H54 (cell line): ENCODE measurements at regions not wholly inside any gene's neighbourhood (a gene's known extent, or its start where the extent isn't known, plus 50 kb on each side); places are given as distances from the start of the nearest gene placed in this dataset.

ENCODE experiments used
- DNase-seq: peaks from one replicate; pipeline ENCODE4 v3.0.0; 2011; ENCODE audit warnings: low spot score, mixed read lengths; ENCODE audit not compliant: insufficient read length
- FAIRE-seq: peaks from 3 replicates; lab custom pipeline; 2011; peaks lifted over from hg19 to GRCh38; lab: Jason Lieb, UNC
- POLR2A ChIP-seq: IDR thresholded peaks from 2 replicates; pipeline ENCODE4 v1.6.1; 2011; ENCODE audit warnings: low read depth, mild to moderate bottlenecking, low read length

DNA sequence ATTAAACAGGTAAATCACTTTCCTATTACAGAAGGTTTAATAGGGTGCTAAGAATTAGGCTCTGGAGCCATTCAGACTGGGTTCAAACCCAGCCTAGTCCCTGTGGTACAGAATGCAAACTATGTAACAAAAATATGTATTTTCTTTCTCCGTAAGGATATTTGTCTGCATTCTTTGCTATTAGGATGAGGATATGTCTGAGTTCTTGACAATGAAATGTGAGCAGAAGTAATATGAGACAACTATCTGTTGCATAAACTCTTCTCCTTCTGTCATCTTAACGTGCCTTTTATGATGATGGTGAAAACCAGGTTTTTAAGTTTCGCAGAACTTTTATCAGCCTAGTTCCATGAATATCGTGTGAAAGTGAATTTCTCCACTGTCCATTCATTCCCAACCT lies 1129.1 kb upstream of the ZEB2 start:
- TF ChIP-seq POLR2A: no peak
- DNase-seq: no peak
- no peak for FAIRE-seq

DNA sequence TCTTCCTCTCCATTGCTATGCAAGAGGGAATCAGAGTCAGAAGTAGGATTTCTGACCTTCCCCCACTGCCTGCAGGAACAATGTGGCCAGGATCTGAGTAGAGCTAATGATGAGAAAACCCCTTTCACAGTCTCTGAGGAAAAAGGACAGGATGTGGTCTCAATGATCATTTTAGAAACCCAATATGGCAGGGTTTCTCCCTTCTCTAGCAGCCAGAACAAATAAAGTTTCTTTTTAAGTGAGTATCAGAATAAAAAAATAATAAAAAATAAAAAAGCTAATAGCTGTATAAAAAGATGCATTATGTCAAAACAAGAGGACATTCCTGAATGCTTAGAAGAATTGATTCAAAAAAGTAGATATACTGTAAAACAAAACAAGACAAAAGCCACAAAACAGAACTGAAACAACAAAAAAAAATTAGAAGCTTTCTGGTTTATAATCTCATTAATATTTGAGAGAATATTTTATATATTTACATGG lies 1124.9 kb upstream of the ZEB2 start:
- no peak for TF ChIP-seq POLR2A
- FAIRE-seq (no peak), DNase-seq (no peak)

DNA sequence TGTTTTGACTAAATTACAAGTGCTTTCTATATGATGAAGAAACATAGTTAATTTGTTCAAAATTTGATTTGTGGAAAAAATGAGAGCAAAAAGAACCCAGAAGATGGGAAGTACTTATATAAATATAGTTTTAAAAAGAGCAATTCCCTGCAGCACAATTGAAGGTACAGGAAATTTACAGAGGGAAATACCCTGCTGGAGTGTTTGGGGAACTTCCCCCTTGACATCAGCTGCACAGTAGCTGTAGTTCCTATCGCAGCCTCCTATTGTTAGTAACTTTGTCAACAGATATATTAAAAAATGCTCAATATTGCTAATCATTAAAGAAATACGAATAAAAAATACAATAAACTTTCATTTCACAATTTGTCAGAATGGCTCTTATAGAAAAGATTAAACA lies 1118.8 kb upstream of the ZEB2 start:
- DNase-seq (no peak), FAIRE-seq (no peak)
- no peak for TF ChIP-seq POLR2A

DNA sequence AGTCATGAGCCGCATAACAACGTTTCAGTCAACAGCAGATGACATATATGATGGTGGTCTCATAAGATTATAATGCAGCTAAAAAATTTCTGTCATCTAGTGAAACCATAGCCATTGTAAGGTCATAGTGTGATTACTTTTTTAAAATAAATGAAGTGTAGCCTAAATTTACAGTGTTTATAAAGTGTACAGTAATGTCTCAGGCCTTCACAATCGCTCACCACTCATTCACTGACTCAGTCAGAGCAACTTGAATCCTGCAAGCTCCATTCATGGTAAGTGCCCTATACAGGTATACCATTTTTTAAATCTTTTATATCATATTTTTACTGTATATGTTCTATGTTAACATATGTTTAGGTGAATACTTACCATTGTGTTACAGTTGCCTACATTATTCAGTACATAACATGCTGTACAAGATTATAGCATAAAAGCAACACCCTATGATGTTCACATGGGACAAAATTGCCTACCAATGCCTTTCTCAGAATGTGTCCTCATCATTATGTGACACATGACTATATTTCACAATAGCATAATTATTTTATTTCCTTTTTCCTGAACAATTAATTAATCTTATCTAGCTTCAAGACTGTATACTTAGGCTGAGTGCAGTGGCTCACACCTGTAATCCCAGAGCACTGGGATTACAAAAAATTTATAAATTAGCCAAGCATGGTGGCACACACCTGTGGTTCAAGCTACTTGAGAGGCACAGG lies 1115.9 kb upstream of the ZEB2 start:
- FAIRE-seq (no peak), DNase-seq (no peak)
- TF ChIP-seq POLR2A: no peak

DNA sequence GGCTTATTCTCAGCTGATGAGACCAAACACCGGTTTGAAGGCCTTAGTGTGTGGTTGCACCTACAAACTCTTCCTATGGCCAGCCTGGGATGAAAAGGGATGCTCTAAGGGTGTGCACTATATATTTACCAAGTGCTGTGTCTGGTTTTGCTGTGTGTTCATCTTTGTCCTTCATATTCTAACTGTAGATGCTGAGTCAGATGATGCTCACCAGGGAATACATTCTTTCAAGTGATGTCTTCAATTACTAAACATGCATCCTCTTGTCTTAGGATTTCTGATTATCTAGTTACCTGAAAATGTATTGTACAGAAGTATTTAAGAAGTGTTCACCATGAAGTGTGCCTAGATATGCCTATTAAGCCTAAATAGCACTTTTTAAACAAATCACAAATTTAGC lies 1111.6 kb upstream of the ZEB2 start:
- FAIRE-seq (no peak), DNase-seq (no peak)
- TF ChIP-seq POLR2A: no peak

DNA sequence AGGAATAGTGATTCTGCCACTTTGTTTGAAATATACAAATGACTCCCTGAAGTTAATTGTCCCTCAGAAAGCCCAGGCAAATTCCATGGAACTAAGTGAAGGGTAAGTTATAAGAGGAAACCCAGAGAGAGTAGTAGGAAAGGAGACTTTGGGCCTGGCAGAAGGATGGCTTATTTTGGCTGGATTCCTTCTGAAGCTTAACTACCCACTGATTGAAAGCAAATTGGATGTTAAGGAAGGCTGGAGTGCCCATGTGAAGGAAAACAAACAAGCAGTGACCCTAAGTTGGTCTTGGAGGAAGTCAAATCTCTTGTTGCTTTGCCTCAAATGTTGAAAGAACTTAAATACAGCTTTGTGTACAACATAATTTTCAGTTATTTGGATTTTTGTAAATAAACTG lies 1106.4 kb upstream of the ZEB2 start:
- no peak for TF ChIP-seq POLR2A
- DNase-seq: no peak
- no peak for FAIRE-seq

DNA sequence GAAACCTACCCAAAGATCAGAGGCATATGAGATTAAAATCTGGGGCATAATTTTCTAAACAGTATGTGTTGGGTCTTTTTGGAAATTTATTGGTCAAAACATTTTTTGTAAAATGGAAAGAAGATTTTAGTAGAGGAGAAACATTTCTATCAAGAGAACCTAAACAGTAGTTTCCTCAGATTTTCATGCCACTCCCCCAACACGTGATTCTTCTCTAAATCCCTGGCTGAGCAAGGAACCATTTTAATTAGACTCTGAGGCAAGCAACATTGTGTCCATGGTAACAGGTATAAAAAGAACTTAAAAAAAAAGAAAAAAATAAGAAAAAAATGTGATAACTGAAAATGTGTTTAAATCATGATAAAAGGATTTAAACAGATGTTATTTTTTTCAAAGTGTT lies 1105.2 kb upstream of the ZEB2 start:
- TF ChIP-seq POLR2A: no peak
- FAIRE-seq (no peak), DNase-seq (no peak)

DNA sequence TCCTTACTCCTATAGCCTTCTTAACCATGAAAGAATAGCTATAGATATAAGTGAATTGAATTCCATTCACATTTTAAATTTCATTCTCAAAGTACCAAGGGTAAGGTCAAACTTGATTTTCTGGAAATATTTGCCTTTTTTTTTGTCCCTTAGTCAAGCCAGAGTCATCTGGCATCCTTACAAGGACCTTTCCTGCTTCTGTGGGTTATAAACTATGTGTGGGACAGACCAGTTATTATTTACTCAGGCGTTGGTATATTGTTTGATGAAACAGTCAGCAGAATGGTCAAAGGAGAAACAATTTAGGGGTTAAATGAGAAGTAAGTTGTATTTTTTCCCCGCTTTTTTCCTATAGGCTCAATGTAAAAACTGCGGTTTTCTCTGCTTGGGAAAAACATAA lies 1103.2 kb upstream of the ZEB2 start:
- no peak for DNase-seq
- no peak for TF ChIP-seq POLR2A
- peak; percentile 73 for FAIRE-seq

DNA sequence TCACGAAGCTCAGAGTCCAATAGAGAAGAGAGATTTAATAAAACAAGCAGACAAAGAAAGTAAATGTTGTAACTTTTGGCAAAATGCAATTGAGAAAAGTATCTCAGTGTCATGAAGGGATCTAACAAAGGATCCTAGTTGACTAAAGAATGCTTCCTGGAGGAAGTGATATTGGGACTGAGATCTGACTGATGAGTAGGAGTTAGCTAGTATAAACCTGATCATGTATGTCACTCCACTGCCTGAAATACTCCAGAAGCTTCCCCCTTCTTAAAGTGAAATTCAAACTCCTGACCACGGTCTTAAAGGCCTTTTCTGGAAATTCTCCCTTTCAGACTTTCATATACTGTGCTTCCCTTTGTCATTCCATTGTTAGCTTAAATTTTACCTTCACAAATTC lies 1102.4 kb upstream of the ZEB2 start:
- DNase-seq (no peak), FAIRE-seq (no peak)
- TF ChIP-seq POLR2A: no peak

DNA sequence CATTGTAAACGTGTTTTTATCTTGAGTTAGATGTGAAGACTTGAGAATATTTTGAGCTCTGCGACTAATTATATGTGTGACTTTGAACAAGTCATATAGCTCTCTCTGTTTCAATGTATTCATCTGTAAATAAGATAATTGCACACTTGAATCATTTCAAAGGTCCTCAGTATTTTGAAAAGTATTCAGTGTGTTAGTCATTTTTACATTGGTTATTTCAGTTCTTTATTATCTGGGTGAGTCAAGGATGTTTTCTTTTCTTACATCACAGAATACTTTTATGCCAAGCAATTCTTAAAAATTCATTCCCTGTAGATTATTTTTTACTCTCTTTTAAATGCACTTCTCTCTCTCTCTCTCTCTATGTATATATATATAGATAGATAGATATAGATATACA lies 1098.0 kb upstream of the ZEB2 start:
- no peak for FAIRE-seq
- no peak for DNase-seq
- TF ChIP-seq POLR2A: no peak

DNA sequence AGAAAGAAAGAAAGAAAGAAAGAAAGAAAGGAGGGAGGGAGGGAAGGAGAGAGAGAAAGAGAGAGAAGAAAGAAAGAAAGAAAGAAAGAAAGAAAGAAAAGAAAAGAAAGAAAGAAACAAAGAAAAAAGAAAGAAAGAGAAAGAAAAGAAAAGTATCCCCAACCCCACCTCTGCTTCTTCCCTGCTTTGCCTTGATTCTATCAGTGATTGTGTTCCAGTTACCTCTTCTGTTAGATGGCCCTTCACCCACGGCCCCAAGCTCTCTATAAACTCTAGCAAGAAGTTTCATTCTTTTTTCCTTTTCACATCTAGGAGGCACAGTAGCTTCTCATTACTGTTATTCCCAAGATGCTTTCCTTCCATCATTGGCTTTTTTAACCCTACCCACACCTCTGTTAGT lies 1097.5 kb upstream of the ZEB2 start:
- DNase-seq (no peak), FAIRE-seq (no peak)
- TF ChIP-seq POLR2A: no peak

DNA sequence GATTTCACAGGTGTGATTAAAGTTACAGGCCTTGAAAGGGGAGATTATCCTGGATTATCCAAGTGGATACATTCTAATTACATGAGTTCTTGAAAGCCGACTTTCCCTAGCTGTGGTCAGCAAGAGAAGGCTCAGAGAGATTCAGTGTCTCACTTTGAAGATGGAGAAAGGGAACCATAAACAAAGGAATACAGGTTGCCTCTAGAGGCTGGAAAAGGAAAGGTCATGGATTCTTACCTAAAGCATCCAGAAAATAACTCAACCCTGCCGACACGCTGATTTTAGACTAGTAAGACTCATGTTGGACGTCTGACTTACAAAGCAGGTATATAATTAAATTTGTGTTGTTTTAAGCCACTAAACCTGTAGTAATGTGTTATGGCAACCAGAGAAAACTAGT lies 1095.7 kb upstream of the ZEB2 start:
- no peak for TF ChIP-seq POLR2A
- no peak for FAIRE-seq

DNA sequence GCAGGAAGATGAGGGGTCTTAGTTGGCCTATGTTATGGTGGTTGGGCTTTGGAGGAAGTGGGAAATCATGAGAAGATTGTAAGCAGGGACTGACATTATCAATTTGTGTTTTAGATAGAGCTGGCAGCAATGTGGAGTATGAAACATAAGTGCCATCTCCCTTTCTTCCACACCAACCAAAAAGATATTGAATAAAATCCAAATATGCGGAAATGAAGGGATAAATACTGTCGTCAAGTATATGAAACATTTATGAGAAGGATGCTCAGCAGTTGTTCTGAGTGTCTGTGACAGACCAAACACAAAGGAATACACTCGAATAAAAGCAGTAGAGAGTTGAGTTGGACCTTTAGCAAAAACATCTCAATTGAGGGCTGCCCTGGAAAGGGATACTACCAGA lies 1090.0 kb upstream of the ZEB2 start:
- TF ChIP-seq POLR2A: no peak
- DNase-seq (no peak), FAIRE-seq (no peak)

More for the DNA sequence above, 1095.7 kb upstream of the ZEB2 start:
- no peak for DNase-seq

DNA sequence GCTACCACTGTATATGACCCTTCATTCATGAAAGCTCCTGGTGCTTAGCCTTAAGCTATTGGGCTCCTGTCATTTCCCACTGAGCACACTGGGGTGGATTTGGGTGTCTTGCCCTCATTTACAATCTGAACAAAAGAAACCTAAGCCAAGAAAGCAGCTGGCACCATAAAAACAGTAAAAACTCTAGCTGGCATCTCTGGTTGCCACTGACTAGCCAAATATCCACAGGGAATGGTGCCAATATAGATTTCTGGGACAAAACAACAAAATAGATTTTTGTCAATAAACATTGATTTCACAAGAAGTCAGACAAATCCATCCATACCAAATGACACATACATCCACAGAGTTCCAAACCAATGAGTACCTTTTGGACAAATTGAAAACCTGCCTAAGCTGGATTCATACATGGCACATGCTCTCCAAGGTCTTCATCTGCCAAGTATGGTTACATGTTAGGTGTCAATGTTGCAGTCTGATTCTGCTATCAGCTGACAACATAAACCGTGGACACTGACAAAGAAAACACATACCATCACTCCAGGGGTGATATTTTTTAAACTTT lies 1081.5 kb upstream of the ZEB2 start:
- no peak for TF ChIP-seq POLR2A
- no peak for FAIRE-seq
- DNase-seq: no peak

DNA sequence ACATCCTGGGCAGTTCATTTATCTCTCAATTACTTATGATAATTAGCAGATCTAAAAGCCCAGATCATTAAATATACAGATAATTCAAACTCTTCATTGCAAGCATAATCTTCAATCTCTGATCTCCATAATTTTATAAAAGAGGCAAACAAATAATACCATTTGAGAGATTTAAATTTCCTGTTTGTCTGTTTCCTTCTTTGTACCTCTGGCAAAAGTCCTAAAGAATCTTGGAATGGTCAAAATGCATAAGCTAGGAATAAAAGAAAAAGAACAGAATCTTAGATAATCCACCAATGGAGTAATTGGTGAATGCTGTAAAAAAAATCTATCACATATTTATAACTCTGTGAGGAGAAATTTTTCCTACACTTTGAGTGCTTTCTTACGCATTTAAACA lies 1080.9 kb upstream of the ZEB2 start:
- TF ChIP-seq POLR2A: no peak
- FAIRE-seq: no peak
- no peak for DNase-seq
